ENCODE measurements at regions not wholly inside any gene's neighbourhood (a gene's known extent, or its start where the extent isn't known, plus 50 kb on each side); places are given as distances from the start of the nearest gene placed in this dataset.

- TF ChIP-seq SRF (IDR thresholded peaks at IDR 0.05; ENCODE audit: low read depth, low read length) (no peak), CTBP2 (IDR thresholded peaks at IDR 0.05; ENCODE audit: borderline replicate concordance, insufficient read depth, insufficient read length, low read length) (no peak)
These were observed 416.5 kb downstream of the MLLT3 start (continued) for GRCh38 chr9:20205821-20206220.

Data from H1 (cell line).